Fibroblast of lung (primary cell): ENCODE measurements at regions not wholly inside any gene's neighbourhood (a gene's known extent, or its start where the extent isn't known, plus 50 kb on each side); places are given as distances from the start of the nearest gene placed in this dataset.

Experiments used
- DNase-seq, 2 donors: peaks; one replicate each; pipeline versions ENCODE4 v3.0.0 to v3.0.0-alpha.2; 2010; ENCODE audit warnings: low read depth in 2 of 2
- H2AFZ ChIP-seq: 2 replicates; pipeline ENCODE4 v1.5.1; 2012; ENCODE audit warnings: low read length, control low read depth, inconsistent platforms
- H3K27ac ChIP-seq: 2 replicates; pipeline ENCODE4 v1.5.1; 2011; ENCODE audit warnings: low read length, control low read depth; ENCODE audit not compliant: insufficient read depth
- H3K27me3 ChIP-seq: 2 replicates; pipeline ENCODE4 v1.5.1; 2011; ENCODE audit warnings: mild to moderate bottlenecking, low read length; ENCODE audit not compliant: control insufficient read depth, insufficient read depth
- H3K36me3 ChIP-seq: 2 replicates; pipeline ENCODE4 v1.5.1; 2011; ENCODE audit warnings: low read length; ENCODE audit not compliant: control insufficient read depth, insufficient read depth
- H3K4me1 ChIP-seq: 2 replicates; pipeline ENCODE4 v1.5.1; 2011; ENCODE audit warnings: low read length; ENCODE audit not compliant: control insufficient read depth, insufficient read depth; ENCODE audit errors: extremely low read depth
- H3K4me2 ChIP-seq: 2 replicates; pipeline ENCODE4 v1.5.1; 2011; ENCODE audit warnings: low read length, control low read depth; ENCODE audit not compliant: insufficient read depth; ENCODE audit errors: extremely low read depth
- H3K4me3 ChIP-seq, 4 experiments: fragments of 200-600 bp in 1 of 4; sonication (generic) in 1 of 4; replicated peaks in 1 of 4; 2 replicates each; pipeline ENCODE4 v1.5.1; 2011 to 2016; ENCODE audit warnings: low read length in 4 of 4, low read depth in 3 of 4, mild to moderate bottlenecking in 3 of 4, control low read depth in 2 of 4, inconsistent platforms in 1 of 4, mixed read lengths in 1 of 4; ENCODE audit not compliant: insufficient read depth in 1 of 4; ENCODE audit errors: control extremely low read depth in 1 of 4
- H3K79me2 ChIP-seq: 2 replicates; pipeline ENCODE4 v1.5.1; 2012; ENCODE audit warnings: mild to moderate bottlenecking, low read length, inconsistent platforms; ENCODE audit not compliant: control insufficient read depth, insufficient read depth
- H3K9ac ChIP-seq: 2 replicates; pipeline ENCODE4 v1.5.1; 2011; ENCODE audit warnings: mild to moderate bottlenecking, low read length, control low read depth; ENCODE audit not compliant: insufficient read depth
- H3K9me3 ChIP-seq: 2 replicates; pipeline ENCODE4 v1.5.1; 2012; ENCODE audit warnings: low read depth, low read length; ENCODE audit not compliant: control insufficient read depth, insufficient read depth
- H4K20me1 ChIP-seq: 2 replicates; pipeline ENCODE4 v1.5.1; 2011; ENCODE audit warnings: low read length; ENCODE audit not compliant: control insufficient read depth, insufficient read depth; ENCODE audit errors: extremely low read depth
- CTCF ChIP-seq, 2 donors: IDR thresholded peaks in 1 of 2; conservative IDR thresholded peaks in 1 of 2; 1 replicate in 1 of 2; 2 replicates in 1 of 2; pipeline ENCODE4 v1.5.1; 2011 to 2012; ENCODE audit warnings: low read length in 2 of 2, control low read depth in 1 of 2, inconsistent platforms in 1 of 2, low read depth in 1 of 2, mild to moderate bottlenecking in 1 of 2
- EZH2 ChIP-seq: IDR thresholded peaks from 2 replicates; pipeline ENCODE4 v1.5.1; 2012; ENCODE audit warnings: low read length, control low read depth, mild to moderate bottlenecking; ENCODE audit errors: missing control alignments

DNA sequence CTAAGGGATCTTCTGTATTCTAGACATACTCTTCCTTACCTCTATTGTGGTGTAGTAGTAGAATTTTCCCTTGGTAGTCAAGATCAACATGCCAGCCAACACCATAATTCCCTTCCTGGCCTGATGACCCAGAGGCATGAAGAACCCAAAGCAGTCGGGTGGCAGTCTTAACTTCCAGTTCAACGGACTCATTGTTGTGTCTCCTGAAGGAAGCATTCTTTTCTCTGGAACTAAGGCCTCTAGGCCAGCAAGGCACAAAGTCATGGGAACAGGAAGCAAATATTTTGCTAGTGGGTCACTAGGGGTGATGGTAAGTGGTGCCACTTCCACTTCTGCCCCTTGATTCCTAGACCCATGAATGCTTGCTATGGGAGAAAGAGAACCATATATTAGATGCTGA lies 55.2 kb upstream of the DAPK1 start:
- H3K36me3 ChIP-seq: no peaks in the 10 kb centered on the region
- H3K4me1 ChIP-seq: no peaks in the 10 kb centered on the region
- no peak for TF ChIP-seq CTCF (conservative IDR thresholded peaks at IDR 0.05 in 1 of 2, IDR thresholded peaks at IDR 0.05 in 1 of 2; ENCODE audit: low read depth in 1 of 2, low read length in 2 of 2)
- no peak for TF ChIP-seq EZH2
- H3K9ac ChIP-seq: no peak overlapping the region
- no peak overlapping the region for H3K27ac ChIP-seq
- no peaks in the 10 kb centered on the region for H3K27me3 ChIP-seq
- no peak overlapping the region for H3K4me3 ChIP-seq
- DNase-seq: no peak
- H3K4me2 ChIP-seq: no peak overlapping the region
- no peaks in the 10 kb centered on the region for H3K79me2 ChIP-seq
- H3K9me3 ChIP-seq: no peaks in the 10 kb centered on the region
- H4K20me1 ChIP-seq: no peaks in the 10 kb centered on the region
- H2AFZ ChIP-seq: no peak overlapping the region

GRCh38 chr9:87443006-87443405 lies 54.7 kb upstream of the DAPK1 start:
- no peaks in the 10 kb centered on the region for H3K27me3 ChIP-seq
- TF ChIP-seq EZH2 (no peak), CTCF (conservative IDR thresholded peaks at IDR 0.05 in 1 of 2, IDR thresholded peaks at IDR 0.05 in 1 of 2; ENCODE audit: low read depth in 1 of 2, low read length in 2 of 2) (no peak)
- DNase-seq: no peak

DNA sequence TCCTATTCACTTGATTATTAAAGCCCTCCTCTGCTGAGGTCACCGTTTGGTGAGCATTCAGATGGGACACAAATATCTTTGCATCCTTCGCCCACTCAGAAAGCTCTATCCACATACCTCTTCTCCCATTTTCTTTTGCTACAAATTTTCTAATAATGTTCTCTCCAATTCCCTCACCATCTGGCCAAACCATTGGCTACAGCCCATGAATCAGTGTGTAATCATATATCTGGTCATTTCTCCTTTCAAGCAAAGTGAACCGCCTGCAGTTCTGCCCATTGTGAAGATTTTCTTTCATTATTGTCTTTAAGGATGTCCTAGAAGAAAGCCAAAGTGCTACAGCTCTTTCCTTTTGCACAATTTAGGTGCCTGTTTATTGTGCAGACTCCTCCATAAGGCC lies 54.2 kb upstream of the DAPK1 start:
- Histone ChIP-seq H3K36me3 (no peaks in the 10 kb centered on the region), H3K4me1 (no peaks in the 10 kb centered on the region), H3K9me3 (no peaks in the 10 kb centered on the region), H3K9ac (no peak overlapping the region), H4K20me1 (no peaks in the 10 kb centered on the region), H3K27me3 (no peaks in the 10 kb centered on the region), H3K79me2 (no peaks in the 10 kb centered on the region), H3K27ac (no peak overlapping the region), H2AFZ (no peak overlapping the region), H3K4me3 (no peak overlapping the region), H3K4me2 (no peak overlapping the region)
- no peak for DNase-seq
- TF ChIP-seq CTCF (conservative IDR thresholded peaks at IDR 0.05 in 1 of 2, IDR thresholded peaks at IDR 0.05 in 1 of 2; ENCODE audit: low read depth in 1 of 2, low read length in 2 of 2): no peak
- TF ChIP-seq EZH2: no peak

More at GRCh38 chr9:87443006-87443405, 54.7 kb upstream of the DAPK1 start:
- Histone ChIP-seq H3K4me2 (no peak overlapping the region), H3K9me3 (no peaks in the 10 kb centered on the region), H3K4me1 (no peaks in the 10 kb centered on the region), H2AFZ (no peak overlapping the region), H3K9ac (no peak overlapping the region), H3K27ac (no peak overlapping the region), H3K79me2 (no peaks in the 10 kb centered on the region), H4K20me1 (no peaks in the 10 kb centered on the region), H3K4me3 (no peak overlapping the region), H3K36me3 (no peaks in the 10 kb centered on the region)
